Chondrocyte (in vitro differentiated cells): ENCODE measurements at regions not wholly inside any gene's neighbourhood (a gene's known extent, or its start where the extent isn't known, plus 50 kb on each side); places are given as distances from the start of the nearest gene placed in this dataset.
"Not testable (repeated sequence)": the region's sequence is repeated elsewhere in the genome, so short reads cannot be mapped to it uniquely, and the experiment has no call there.

Source experiments
- DNase-seq: peaks from one replicate; pipeline ENCODE4 v3.0.0; 2021; ENCODE audit warnings: mixed read lengths, low spot score
- H3K27ac Mint-ChIP-seq: one replicate; pipeline ENCODE4 v1.8.0; 2021; ENCODE audit warnings: mild to moderate bottlenecking, moderate library complexity, mixed read lengths; ENCODE audit not compliant: unreplicated experiment
- H3K27me3 Mint-ChIP-seq: 2 replicates; pipeline ENCODE4 v1.8.0; 2021; ENCODE audit warnings: low read depth, mixed read lengths
- H3K36me3 Mint-ChIP-seq: 2 replicates; pipeline ENCODE4 v1.8.0; 2021; ENCODE audit warnings: low read depth, mixed read lengths
- H3K4me1 Mint-ChIP-seq: 2 replicates; pipeline ENCODE4 v1.8.0; 2021; ENCODE audit warnings: low read depth, mild to moderate bottlenecking, mixed read lengths
- H3K4me3 Mint-ChIP-seq: one replicate; pipeline ENCODE4 v1.8.0; 2021; ENCODE audit warnings: mild to moderate bottlenecking, moderate library complexity, mixed read lengths; ENCODE audit not compliant: unreplicated experiment
- H3K9me3 Mint-ChIP-seq: 2 replicates; pipeline ENCODE4 v1.8.0; 2021; ENCODE audit warnings: low read depth, mixed read lengths
- CTCF ChIP-seq: fragments of 200-600 bp; sonication (generic); IDR thresholded peaks from 2 replicates; pipeline ENCODE4 v1.5.0; 2021; ENCODE audit warnings: antibody characterized with exemption, mild to moderate bottlenecking, moderate library complexity

- H3K4me1 Mint-ChIP-seq, H3K4me3 Mint-ChIP-seq, H3K9me3 Mint-ChIP-seq, H3K36me3 Mint-ChIP-seq, H3K27ac Mint-ChIP-seq, DNase-seq: not testable (repeated sequence)
- peaks cover 13% of the 10 kb centered on the region for H3K27me3 Mint-ChIP-seq
Measured at GRCh38 chr20:47889751-47890150, 104.5 kb upstream of the SULF2 start.

GRCh38 chr20:47888351-47888750 is 103.1 kb upstream of the SULF2 start:
- Mint-ChIP-seq H3K9me3 (no peaks in the 10 kb centered on the region), H3K27ac (no peak overlapping the region), H3K4me1 (no peaks in the 10 kb centered on the region), H3K36me3 (no peaks in the 10 kb centered on the region), H3K27me3 (peaks cover 21% of the 10 kb centered on the region), H3K4me3 (no peak overlapping the region)
- DNase-seq: no peak
- no peak for TF ChIP-seq CTCF

GRCh38 chr20:47887477-47888080 is 102.3 kb upstream of the SULF2 start:
- TF ChIP-seq CTCF: no peak
- no peak for DNase-seq
- H3K27ac Mint-ChIP-seq: no peak overlapping the region
- H3K27me3 Mint-ChIP-seq: peaks cover 21% of the 10 kb centered on the region
- no peaks in the 10 kb centered on the region for H3K36me3 Mint-ChIP-seq
- no peaks in the 10 kb centered on the region for H3K9me3 Mint-ChIP-seq
- H3K4me1 Mint-ChIP-seq: no peaks in the 10 kb centered on the region
- H3K4me3 Mint-ChIP-seq: no peak overlapping the region

DNA sequence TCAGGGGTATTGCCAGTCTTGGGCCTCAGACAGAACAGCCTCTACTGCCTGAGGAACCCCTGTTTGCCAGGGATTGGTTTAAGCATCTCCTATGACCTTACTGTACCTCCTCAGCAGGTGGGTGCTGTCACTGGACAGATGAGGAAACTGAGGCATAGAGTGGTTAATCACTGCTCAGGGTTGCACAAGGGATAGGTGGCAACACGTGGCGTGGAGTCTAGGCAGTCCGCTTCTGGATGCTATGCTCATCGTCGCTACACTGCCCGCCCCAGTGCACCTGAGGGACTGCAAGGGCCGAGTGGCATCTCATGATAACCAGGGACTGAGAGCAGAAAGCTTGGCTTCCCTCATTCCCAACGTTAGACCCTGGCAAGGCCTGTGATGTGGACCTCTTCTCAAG is 101.8 kb upstream of the SULF2 start:
- no peaks in the 10 kb centered on the region for H3K36me3 Mint-ChIP-seq
- TF ChIP-seq CTCF: no peak
- H3K27ac Mint-ChIP-seq: no peak overlapping the region
- no peak overlapping the region for H3K4me3 Mint-ChIP-seq
- H3K9me3 Mint-ChIP-seq: no peaks in the 10 kb centered on the region
- no peaks in the 10 kb centered on the region for H3K4me1 Mint-ChIP-seq
- DNase-seq: no peak
- peaks cover 23% of the 10 kb centered on the region for H3K27me3 Mint-ChIP-seq

GRCh38 chr20:47886454-47887041 is 101.3 kb upstream of the SULF2 start:
- Mint-ChIP-seq H3K4me1 (no peaks in the 10 kb centered on the region), H3K27me3 (peaks cover 23% of the 10 kb centered on the region), H3K27ac (no peak overlapping the region), H3K4me3 (no peak overlapping the region), H3K36me3 (no peaks in the 10 kb centered on the region), H3K9me3 (no peaks in the 10 kb centered on the region)
- no peak for TF ChIP-seq CTCF
- DNase-seq: no peak

DNA sequence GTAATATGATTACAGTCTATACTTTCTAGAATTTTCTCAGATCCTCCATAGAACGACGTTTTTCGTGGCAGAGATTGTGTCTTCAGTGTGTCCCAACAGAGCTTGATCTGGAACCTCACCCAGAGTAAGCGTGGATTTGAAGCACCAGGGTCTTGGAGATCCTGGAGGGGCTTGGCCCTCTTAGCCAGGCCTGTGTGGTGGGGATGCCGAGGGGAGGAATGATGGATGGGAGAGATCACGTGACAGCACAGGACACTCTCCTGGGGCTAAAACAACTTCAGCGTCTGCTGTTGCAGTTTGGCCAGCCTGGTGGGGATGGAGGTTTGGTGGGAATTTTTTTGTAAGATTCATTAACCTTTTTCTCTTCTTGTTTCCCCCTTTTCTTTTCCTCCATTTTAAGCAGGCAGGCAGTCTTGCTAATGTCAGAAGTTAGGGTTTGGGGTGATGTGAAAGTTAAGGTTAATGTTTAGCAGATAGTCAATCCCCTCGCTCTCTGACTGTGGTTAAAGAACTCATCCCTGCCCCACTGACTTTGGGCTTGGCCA is 100.7 kb upstream of the SULF2 start:
- no peak for TF ChIP-seq CTCF
- no peaks in the 10 kb centered on the region for H3K4me1 Mint-ChIP-seq
- H3K4me3 Mint-ChIP-seq: no peak overlapping the region
- no peaks in the 10 kb centered on the region for H3K9me3 Mint-ChIP-seq
- DNase-seq: no peak
- no peak overlapping the region for H3K27ac Mint-ChIP-seq
- H3K36me3 Mint-ChIP-seq: no peaks in the 10 kb centered on the region
- peaks cover 23% of the 10 kb centered on the region for H3K27me3 Mint-ChIP-seq

DNA sequence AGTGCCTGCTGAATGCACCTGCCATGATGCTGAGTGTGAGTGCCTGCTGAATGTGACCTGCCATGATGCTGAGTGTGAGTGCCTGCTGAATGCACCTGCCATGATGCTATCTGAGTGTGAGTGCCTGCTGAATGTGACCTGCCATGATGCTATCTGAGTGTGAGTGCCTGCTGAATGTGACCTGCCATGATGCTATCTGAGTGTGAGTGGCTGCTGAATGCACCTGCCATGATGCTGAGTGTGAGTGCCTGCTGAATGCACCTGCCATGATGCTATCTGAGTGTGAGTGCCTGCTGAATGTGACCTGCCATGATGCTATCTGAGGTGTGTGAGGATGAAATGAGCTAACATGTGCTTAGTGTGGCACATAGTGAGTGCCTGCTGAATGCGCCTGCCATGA is 98.7 kb upstream of the SULF2 start:
- H3K9me3 Mint-ChIP-seq, H3K27ac Mint-ChIP-seq, H3K4me3 Mint-ChIP-seq, H3K4me1 Mint-ChIP-seq, DNase-seq, H3K36me3 Mint-ChIP-seq: not testable (repeated sequence)
- H3K27me3 Mint-ChIP-seq: peaks cover 20% of the 10 kb centered on the region
